CD8-positive, alpha-beta memory T cell (primary cell): ENCODE measurements at regions not wholly inside any gene's neighbourhood (a gene's known extent, or its start where the extent isn't known, plus 50 kb on each side); places are given as distances from the start of the nearest gene placed in this dataset.
"Not testable (repeated sequence)": the region's sequence is repeated elsewhere in the genome, so short reads cannot be mapped to it uniquely, and the experiment has no call there.

ENCODE experiments used
- CTCF ChIA-PET: fragments of 350-600 bp; sonication (Branson Sonifier 250); formaldehyde crosslinking; loops from one replicate; lab custom pipeline; 2021; ENCODE audit warnings: antibody characterized with exemption; lab: Charles Lee
- POLR2A ChIA-PET: fragments of 350-600 bp; sonication (Branson Sonifier 250); formaldehyde crosslinking; loops from one replicate; lab custom pipeline; 2021; ENCODE audit warnings: antibody characterized with exemption; lab: Charles Lee
- DNase-seq, 5 donors: peaks; one replicate each; pipeline versions ENCODE4 v3.0.0 to v3.0.0-alpha.2; 2020 to 2022; ENCODE audit warnings: mixed read lengths in 1 of 5
- H3K27ac ChIP-seq: one replicate; pipeline ENCODE4 v1.7.0; 2013; ENCODE audit warnings: low read depth, mild to moderate bottlenecking, low read length, moderate library complexity
- H3K27me3 ChIP-seq: 2 replicates; pipeline ENCODE4 v1.7.0; 2013; ENCODE audit warnings: low read length, mild to moderate bottlenecking; ENCODE audit not compliant: insufficient read depth, poor library complexity, severe bottlenecking
- H3K36me3 ChIP-seq: 2 replicates; pipeline ENCODE4 v1.7.0; 2013; ENCODE audit warnings: mild to moderate bottlenecking, low read length, moderate library complexity; ENCODE audit not compliant: insufficient read depth
- H3K4me1 ChIP-seq: 2 replicates; pipeline ENCODE4 v1.7.0; 2013; ENCODE audit warnings: mild to moderate bottlenecking, low read length, moderate library complexity; ENCODE audit not compliant: insufficient read depth
- H3K4me3 ChIP-seq: 2 replicates; pipeline ENCODE4 v1.7.0; 2013; ENCODE audit warnings: mild to moderate bottlenecking, low read length
- H3K9me3 ChIP-seq: 2 replicates; pipeline ENCODE4 v1.7.0; 2013; ENCODE audit warnings: mild to moderate bottlenecking, low read length
- H3K27ac Mint-ChIP-seq, 8 donors: one replicate each; pipeline ENCODE4 v1.8.0; 2020 to 2021; ENCODE audit warnings: mixed read lengths in 8 of 8, mild to moderate bottlenecking in 6 of 8, inconsistent platforms in 3 of 8, moderate library complexity in 3 of 8
- H3K27me3 Mint-ChIP-seq, 2 donors: one replicate each; pipeline ENCODE4 v1.8.0; 2020 to 2021; ENCODE audit warnings: mixed read lengths in 2 of 2, mild to moderate bottlenecking in 1 of 2, moderate library complexity in 1 of 2
- H3K36me3 Mint-ChIP-seq, 3 donors: one replicate each; pipeline ENCODE4 v1.8.0; 2020 to 2021; ENCODE audit warnings: mixed read lengths in 3 of 3, inconsistent platforms in 1 of 3, mild to moderate bottlenecking in 1 of 3
- H3K4me1 Mint-ChIP-seq, 3 donors: one replicate each; pipeline ENCODE4 v1.8.0; 2020 to 2021; ENCODE audit warnings: mixed read lengths in 3 of 3, inconsistent platforms in 1 of 3, mild to moderate bottlenecking in 1 of 3
- H3K4me3 Mint-ChIP-seq, 7 donors: one replicate each; pipeline ENCODE4 v1.8.0; 2020 to 2021; ENCODE audit warnings: mixed read lengths in 7 of 7, mild to moderate bottlenecking in 6 of 7, moderate library complexity in 4 of 7, inconsistent platforms in 2 of 7
- H3K9me3 Mint-ChIP-seq, 5 donors: one replicate each; pipeline ENCODE4 v1.8.0; 2020 to 2022; ENCODE audit warnings: mixed read lengths in 5 of 5, mild to moderate bottlenecking in 3 of 5, moderate library complexity in 2 of 5, inconsistent platforms in 1 of 5

GRCh38 chrX:89539150-89539549 is 382.6 kb upstream of the TGIF2LX start:
- H3K27ac Mint-ChIP-seq, H3K4me3 Mint-ChIP-seq, POLR2A ChIA-PET: not testable (repeated sequence)

GRCh38 chrX:89557146-89557545 is 364.6 kb upstream of the TGIF2LX start:
- H3K4me3 ChIP-seq, POLR2A ChIA-PET, DNase-seq, H3K4me1 Mint-ChIP-seq, H3K36me3 ChIP-seq, H3K4me3 Mint-ChIP-seq, H3K27me3 ChIP-seq, H3K36me3 Mint-ChIP-seq, H3K9me3 ChIP-seq, H3K9me3 Mint-ChIP-seq, H3K4me1 ChIP-seq, CTCF ChIA-PET, H3K27ac Mint-ChIP-seq, H3K27ac ChIP-seq, H3K27me3 Mint-ChIP-seq: not testable (repeated sequence)

More at GRCh38 chrX:89539150-89539549, 382.6 kb upstream of the TGIF2LX start:
- H3K4me1 ChIP-seq, H3K4me3 ChIP-seq, H3K36me3 ChIP-seq, H3K27ac ChIP-seq, H3K27me3 ChIP-seq, DNase-seq, H3K27me3 Mint-ChIP-seq, H3K9me3 ChIP-seq, H3K9me3 Mint-ChIP-seq, CTCF ChIA-PET, H3K4me1 Mint-ChIP-seq, H3K36me3 Mint-ChIP-seq: not testable (repeated sequence)

GRCh38 chrX:89562079-89562478 is 359.6 kb upstream of the TGIF2LX start:
- DNase-seq, H3K27ac ChIP-seq, H3K4me3 Mint-ChIP-seq, H3K4me1 ChIP-seq, H3K4me3 ChIP-seq, H3K9me3 ChIP-seq, H3K4me1 Mint-ChIP-seq, H3K36me3 Mint-ChIP-seq, H3K36me3 ChIP-seq, H3K27ac Mint-ChIP-seq, H3K27me3 Mint-ChIP-seq, H3K27me3 ChIP-seq, H3K9me3 Mint-ChIP-seq, POLR2A ChIA-PET, CTCF ChIA-PET: not testable (repeated sequence)

GRCh38 chrX:89563107-89563506 is 358.6 kb upstream of the TGIF2LX start:
- H3K4me1 Mint-ChIP-seq, H3K27ac ChIP-seq, CTCF ChIA-PET, H3K4me3 ChIP-seq, H3K9me3 Mint-ChIP-seq, DNase-seq, H3K27me3 Mint-ChIP-seq, POLR2A ChIA-PET, H3K4me1 ChIP-seq, H3K4me3 Mint-ChIP-seq, H3K27me3 ChIP-seq, H3K27ac Mint-ChIP-seq, H3K36me3 ChIP-seq, H3K36me3 Mint-ChIP-seq, H3K9me3 ChIP-seq: not testable (repeated sequence)

GRCh38 chrX:89567787-89568186 is 353.9 kb upstream of the TGIF2LX start:
- H3K36me3 ChIP-seq, H3K27ac ChIP-seq, DNase-seq, H3K9me3 ChIP-seq, H3K27me3 ChIP-seq, H3K36me3 Mint-ChIP-seq, H3K4me3 ChIP-seq, H3K4me1 Mint-ChIP-seq, CTCF ChIA-PET, H3K27me3 Mint-ChIP-seq, H3K9me3 Mint-ChIP-seq, POLR2A ChIA-PET, H3K4me1 ChIP-seq, H3K4me3 Mint-ChIP-seq, H3K27ac Mint-ChIP-seq: not testable (repeated sequence)

GRCh38 chrX:89581868-89582267 is 339.8 kb upstream of the TGIF2LX start:
- H3K27ac Mint-ChIP-seq, H3K4me3 Mint-ChIP-seq, H3K36me3 ChIP-seq, CTCF ChIA-PET, H3K9me3 Mint-ChIP-seq, H3K4me1 Mint-ChIP-seq, H3K9me3 ChIP-seq, H3K36me3 Mint-ChIP-seq, H3K4me3 ChIP-seq, H3K27me3 ChIP-seq, H3K4me1 ChIP-seq, H3K27ac ChIP-seq, POLR2A ChIA-PET, DNase-seq, H3K27me3 Mint-ChIP-seq: not testable (repeated sequence)

GRCh38 chrX:89631858-89632257 is 289.9 kb upstream of the TGIF2LX start:
- H3K4me3 Mint-ChIP-seq, H3K4me3 ChIP-seq, DNase-seq, POLR2A ChIA-PET, CTCF ChIA-PET, H3K36me3 Mint-ChIP-seq, H3K27me3 Mint-ChIP-seq, H3K9me3 ChIP-seq, H3K4me1 ChIP-seq, H3K36me3 ChIP-seq, H3K27ac Mint-ChIP-seq, H3K27me3 ChIP-seq, H3K27ac ChIP-seq, H3K4me1 Mint-ChIP-seq, H3K9me3 Mint-ChIP-seq: not testable (repeated sequence)

- H3K4me1 Mint-ChIP-seq, H3K27ac ChIP-seq, H3K4me3 ChIP-seq, H3K36me3 ChIP-seq, H3K36me3 Mint-ChIP-seq, CTCF ChIA-PET, POLR2A ChIA-PET, H3K4me3 Mint-ChIP-seq, H3K27ac Mint-ChIP-seq, H3K27me3 ChIP-seq, H3K4me1 ChIP-seq, DNase-seq, H3K9me3 ChIP-seq, H3K9me3 Mint-ChIP-seq, H3K27me3 Mint-ChIP-seq: not testable (repeated sequence)
These were observed 285.8 kb upstream of the TGIF2LX start for GRCh38 chrX:89635887-89636286.

- H3K4me3 ChIP-seq, H3K27me3 Mint-ChIP-seq, H3K9me3 Mint-ChIP-seq, H3K27ac ChIP-seq, H3K9me3 ChIP-seq, H3K4me1 Mint-ChIP-seq, H3K27ac Mint-ChIP-seq, POLR2A ChIA-PET, H3K27me3 ChIP-seq, H3K4me1 ChIP-seq, H3K4me3 Mint-ChIP-seq, H3K36me3 ChIP-seq, CTCF ChIA-PET, DNase-seq, H3K36me3 Mint-ChIP-seq: not testable (repeated sequence)
These were observed 263.0 kb upstream of the TGIF2LX start for GRCh38 chrX:89658662-89659061.
